ENCODE measurements at regions not wholly inside any gene's neighbourhood (a gene's known extent, or its start where the extent isn't known, plus 50 kb on each side); places are given as distances from the start of the nearest gene placed in this dataset.

GRCh38 chr6:76706631-76707030 is 634.2 kb upstream of the IMPG1 start:
- TF ChIP-seq TAF1 (IDR thresholded peaks at IDR 0.05; ENCODE audit: borderline replicate concordance, insufficient read depth, low read length) (no peak), REST (IDR thresholded peaks at IDR 0.05; ENCODE audit: insufficient read depth in 1 of 2, low read depth in 2 of 2, low read length in 2 of 2) (no peak), SIN3A (IDR thresholded peaks at IDR 0.05; ENCODE audit: borderline replicate concordance, insufficient read depth, low read length) (no peak), POLR2AphosphoS5 (IDR thresholded peaks at IDR 0.05; ENCODE audit: low read depth, low read length) (no peak), FOXP2 (optimal IDR thresholded peaks at IDR 0.05; ENCODE audit: borderline replicate concordance, extremely low read depth, extremely low read length, insufficient read depth) (no peak)

- TF ChIP-seq FOXP2 (optimal IDR thresholded peaks at IDR 0.05; ENCODE audit: borderline replicate concordance, extremely low read depth, extremely low read length, insufficient read depth) (no peak), REST (IDR thresholded peaks at IDR 0.05; ENCODE audit: insufficient read depth in 1 of 2, low read depth in 2 of 2, low read length in 2 of 2) (no peak), SIN3A (IDR thresholded peaks at IDR 0.05; ENCODE audit: borderline replicate concordance, insufficient read depth, low read length) (no peak), POLR2AphosphoS5 (IDR thresholded peaks at IDR 0.05; ENCODE audit: low read depth, low read length) (no peak), TAF1 (IDR thresholded peaks at IDR 0.05; ENCODE audit: borderline replicate concordance, insufficient read depth, low read length) (no peak)
Observed at GRCh38 chr6:76706086-76706485, 633.6 kb upstream of the IMPG1 start.

- TF ChIP-seq POLR2AphosphoS5 (IDR thresholded peaks at IDR 0.05; ENCODE audit: low read depth, low read length) (no peak), SIN3A (IDR thresholded peaks at IDR 0.05; ENCODE audit: borderline replicate concordance, insufficient read depth, low read length) (no peak), TAF1 (IDR thresholded peaks at IDR 0.05; ENCODE audit: borderline replicate concordance, insufficient read depth, low read length) (no peak), REST (IDR thresholded peaks at IDR 0.05; ENCODE audit: insufficient read depth in 1 of 2, low read depth in 2 of 2, low read length in 2 of 2) (no peak), FOXP2 (optimal IDR thresholded peaks at IDR 0.05; ENCODE audit: borderline replicate concordance, extremely low read depth, extremely low read length, insufficient read depth) (no peak)
Observed at GRCh38 chr6:76703786-76704185, 631.3 kb upstream of the IMPG1 start.

- TF ChIP-seq REST (IDR thresholded peaks at IDR 0.05; ENCODE audit: insufficient read depth in 1 of 2, low read depth in 2 of 2, low read length in 2 of 2) (no peak), POLR2AphosphoS5 (IDR thresholded peaks at IDR 0.05; ENCODE audit: low read depth, low read length) (no peak), FOXP2 (optimal IDR thresholded peaks at IDR 0.05; ENCODE audit: borderline replicate concordance, extremely low read depth, extremely low read length, insufficient read depth) (no peak), SIN3A (IDR thresholded peaks at IDR 0.05; ENCODE audit: borderline replicate concordance, insufficient read depth, low read length) (no peak), TAF1 (IDR thresholded peaks at IDR 0.05; ENCODE audit: borderline replicate concordance, insufficient read depth, low read length) (no peak)
Observed at GRCh38 chr6:76703285-76703684, 630.8 kb upstream of the IMPG1 start.

GRCh38 chr6:76702187-76702586 is 629.7 kb upstream of the IMPG1 start:
- no peak for TF ChIP-seq REST (IDR thresholded peaks at IDR 0.05; ENCODE audit: insufficient read depth in 1 of 2, low read depth in 2 of 2, low read length in 2 of 2)
- TF ChIP-seq TAF1 (IDR thresholded peaks at IDR 0.05; ENCODE audit: borderline replicate concordance, insufficient read depth, low read length) = no peak
- TF ChIP-seq POLR2AphosphoS5 (IDR thresholded peaks at IDR 0.05; ENCODE audit: low read depth, low read length) = no peak
- no peak for TF ChIP-seq FOXP2 (optimal IDR thresholded peaks at IDR 0.05; ENCODE audit: borderline replicate concordance, extremely low read depth, extremely low read length, insufficient read depth)
- no peak for TF ChIP-seq SIN3A (IDR thresholded peaks at IDR 0.05; ENCODE audit: borderline replicate concordance, insufficient read depth, low read length)

Measured in PFSK-1 (cell line).